ENCODE measurements at regions not wholly inside any gene's neighbourhood (a gene's known extent, or its start where the extent isn't known, plus 50 kb on each side); places are given as distances from the start of the nearest gene placed in this dataset.

DNA sequence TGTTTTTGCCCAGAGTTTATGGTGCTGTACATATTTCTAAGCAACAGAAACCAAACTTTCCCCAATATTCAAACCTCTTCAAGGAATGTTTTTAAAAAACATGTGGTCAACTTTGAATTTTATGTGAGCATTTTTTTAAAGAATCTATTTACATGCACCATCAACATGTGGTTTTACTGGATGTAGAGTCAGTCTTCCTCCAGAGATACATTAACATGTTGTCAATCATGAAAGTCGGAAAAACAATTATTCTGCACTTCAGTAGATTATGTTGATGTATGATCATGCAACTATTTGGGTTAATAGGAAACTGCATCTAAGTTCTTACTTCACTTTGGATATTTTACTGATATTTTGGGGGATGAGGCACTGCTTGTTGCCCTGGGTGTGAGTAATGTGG lies 208.6 kb downstream of the FOXL1 start:
- H3K4me3 ChIP-seq (ENCODE audit: control insufficient read depth, low read depth, low read length) = no peak overlapping the region
- no peak for DNase-seq (ENCODE audit: low read depth)
- TF ChIP-seq CTCF (conservative IDR thresholded peaks at IDR 0.05; ENCODE audit: control insufficient read depth, insufficient read depth, low read depth, low read length) = no peak

DNA sequence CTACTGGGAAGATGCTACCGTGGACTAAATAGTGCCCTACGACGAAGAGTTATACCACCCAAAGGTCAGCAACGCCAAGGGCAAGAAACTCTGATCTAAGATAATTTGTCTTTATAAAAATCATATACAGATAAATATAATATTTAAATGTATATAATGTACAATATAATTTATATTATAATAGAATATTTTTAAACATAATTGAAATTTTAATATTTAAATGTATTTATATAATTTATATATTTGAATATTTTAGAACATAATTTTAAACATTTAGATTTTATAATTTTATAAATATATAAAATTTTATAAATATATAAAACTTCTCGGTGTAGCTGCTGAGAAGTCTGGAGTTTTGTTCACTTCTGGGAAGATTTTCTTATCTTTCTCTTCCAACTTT lies 209.2 kb downstream of the FOXL1 start:
- DNase-seq (ENCODE audit: low read depth) = no peak
- H3K4me3 ChIP-seq (ENCODE audit: control insufficient read depth, low read depth, low read length) = no peak overlapping the region
- TF ChIP-seq CTCF (conservative IDR thresholded peaks at IDR 0.05; ENCODE audit: control insufficient read depth, insufficient read depth, low read depth, low read length) = no peak

GRCh38 chr16:86789621-86790051 lies 211.3 kb downstream of the FOXL1 start:
- no peak overlapping the region for H3K4me3 ChIP-seq (ENCODE audit: control insufficient read depth, low read depth, low read length)
- TF ChIP-seq CTCF (conservative IDR thresholded peaks at IDR 0.05; ENCODE audit: control insufficient read depth, insufficient read depth, low read depth, low read length) = no peak
- DNase-seq (ENCODE audit: low read depth) = no peak

DNA sequence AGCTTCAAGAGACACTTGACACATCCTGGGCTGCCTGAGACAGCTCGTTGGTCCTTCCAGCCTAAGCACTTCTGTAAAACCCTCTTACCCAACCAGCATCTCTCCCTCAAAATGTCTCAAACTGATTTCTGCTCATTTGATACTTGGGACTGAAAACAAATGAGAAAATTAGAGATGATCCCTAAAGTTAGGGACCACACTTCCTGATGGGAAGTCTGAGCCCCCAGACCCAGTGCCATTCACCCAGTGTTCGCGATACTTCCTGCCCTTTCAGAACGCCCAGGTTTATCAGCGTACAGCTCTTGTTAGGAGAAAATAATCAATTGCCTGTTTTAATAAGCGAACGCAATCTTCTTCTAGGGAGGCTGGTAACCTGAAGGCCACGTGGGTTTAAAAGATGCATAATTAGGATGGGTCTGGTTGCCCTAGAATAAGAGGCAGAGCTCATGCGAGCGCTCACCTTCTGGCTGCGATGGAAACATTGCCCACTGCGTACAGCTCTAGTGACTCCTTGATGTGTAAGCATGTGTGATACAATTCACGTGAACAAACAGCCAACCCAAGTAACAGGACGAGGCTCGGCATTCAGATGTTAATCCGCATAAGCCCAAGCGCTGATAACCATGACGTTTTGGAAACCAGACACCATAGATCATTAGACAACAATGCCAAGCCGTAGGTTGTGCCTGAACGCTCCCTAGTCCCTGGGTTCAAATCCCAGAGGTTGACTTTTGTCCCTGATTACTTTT lies 213.1 kb downstream of the FOXL1 start:
- no peak for TF ChIP-seq CTCF (conservative IDR thresholded peaks at IDR 0.05; ENCODE audit: control insufficient read depth, insufficient read depth, low read depth, low read length)
- H3K4me3 ChIP-seq (ENCODE audit: control insufficient read depth, low read depth, low read length) = no peak overlapping the region
- DNase-seq (ENCODE audit: low read depth) = peak; percentile 30

GRCh38 chr16:86794216-86794864 lies 216.0 kb downstream of the FOXL1 start:
- no peak for DNase-seq (ENCODE audit: low read depth)
- no peak for TF ChIP-seq CTCF (conservative IDR thresholded peaks at IDR 0.05; ENCODE audit: control insufficient read depth, insufficient read depth, low read depth, low read length)

GRCh38 chr16:86797700-86798099 lies 219.4 kb downstream of the FOXL1 start:
- no peak for DNase-seq (ENCODE audit: low read depth)
- no peak for TF ChIP-seq CTCF (conservative IDR thresholded peaks at IDR 0.05; ENCODE audit: control insufficient read depth, insufficient read depth, low read depth, low read length)
- no peak overlapping the region for H3K4me3 ChIP-seq (ENCODE audit: control insufficient read depth, low read depth, low read length)

More at GRCh38 chr16:86794216-86794864, 216.0 kb downstream of the FOXL1 start:
- H3K4me3 ChIP-seq (ENCODE audit: control insufficient read depth, low read depth, low read length) = no peak overlapping the region

All from fibroblast of mammary gland (primary cell).